HG03565 (cell line): ENCODE measurements at regions not wholly inside any gene's neighbourhood (a gene's known extent, or its start where the extent isn't known, plus 50 kb on each side); places are given as distances from the start of the nearest gene placed in this dataset.

Experiments used
- ATAC-seq: cut with Tn5 transposase; IDR thresholded peaks from one replicate; pipeline ENCODE4 v1.9.1; 2021; ENCODE audit warnings: mild to moderate bottlenecking, moderate library complexity; ENCODE audit not compliant: unreplicated experiment

DNA sequence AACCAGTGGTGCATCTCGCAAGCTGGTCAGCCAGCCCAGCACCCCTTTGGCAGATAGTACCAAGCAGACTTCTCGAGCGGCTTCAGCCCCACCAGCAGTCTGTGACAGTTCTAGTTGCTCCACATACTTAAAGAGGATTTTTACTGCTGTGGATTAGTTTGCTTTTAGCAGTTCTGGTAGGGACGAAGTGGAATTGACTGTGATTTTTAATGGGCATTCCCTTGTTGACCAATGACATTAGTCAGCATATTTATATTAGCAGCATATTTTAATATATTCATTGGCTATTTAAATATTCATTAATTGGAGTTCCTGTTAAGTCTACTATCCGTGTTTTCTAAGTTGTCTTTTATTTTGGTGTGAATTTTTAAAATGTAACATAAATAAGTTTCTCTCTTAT lies 500.9 kb upstream of the FAT1 start:
- no peak for ATAC-seq

DNA sequence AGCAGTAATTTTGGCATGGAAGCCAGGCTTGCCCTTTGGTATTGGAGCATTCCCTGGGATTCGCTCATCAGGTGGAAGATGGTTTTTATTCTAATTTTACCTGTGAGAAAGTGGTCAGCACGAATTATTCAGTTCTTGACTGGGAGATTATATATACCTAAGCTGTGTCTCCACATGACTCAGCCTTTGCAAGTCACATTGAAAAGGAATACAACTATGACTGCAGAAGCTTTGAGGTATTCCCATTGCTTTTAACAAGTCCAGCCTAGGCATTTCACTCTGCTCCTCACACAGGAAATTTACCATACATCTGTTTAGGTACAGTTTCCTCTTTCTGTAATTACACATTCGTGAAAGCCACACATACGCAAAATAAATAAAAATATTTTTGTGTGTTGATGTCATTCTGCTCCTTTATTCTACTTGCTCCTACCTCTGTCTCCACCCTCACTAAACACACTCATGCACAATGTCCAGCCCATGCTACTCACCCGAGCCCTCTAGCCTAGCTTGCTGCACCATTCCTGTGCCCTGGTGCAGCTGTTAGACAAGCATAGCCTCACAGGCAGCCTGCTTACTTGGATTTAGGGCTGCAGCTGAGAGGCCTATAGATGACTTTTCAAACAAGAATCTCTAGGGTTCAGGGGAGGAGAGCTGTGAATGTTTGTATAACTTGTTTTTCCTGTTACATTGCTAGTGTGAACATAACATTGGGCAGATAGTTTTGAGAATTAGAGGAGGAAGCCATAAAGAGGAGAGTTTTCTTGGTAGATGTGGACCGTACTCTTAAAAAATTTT lies 504.4 kb upstream of the FAT1 start:
- ATAC-seq = no peak

DNA sequence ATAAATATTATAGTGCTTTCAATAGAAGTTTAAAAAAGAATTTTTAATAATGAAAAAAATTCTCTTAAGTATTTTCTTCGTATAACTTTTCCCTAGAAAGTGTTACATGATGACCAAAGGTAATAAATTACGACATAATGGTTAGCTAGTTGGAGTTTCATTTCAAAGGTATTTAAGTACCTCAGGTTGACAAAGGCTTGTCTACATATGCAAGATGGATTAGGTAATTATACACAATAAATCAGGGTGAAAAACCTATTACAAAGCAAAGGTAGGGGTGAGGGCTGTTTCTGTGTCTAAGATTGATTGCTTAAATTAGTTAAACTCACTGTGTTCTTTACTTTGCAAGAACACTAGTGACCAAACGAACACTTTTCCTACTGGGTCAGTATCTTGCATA lies 508.5 kb upstream of the FAT1 start:
- ATAC-seq = no peak

DNA sequence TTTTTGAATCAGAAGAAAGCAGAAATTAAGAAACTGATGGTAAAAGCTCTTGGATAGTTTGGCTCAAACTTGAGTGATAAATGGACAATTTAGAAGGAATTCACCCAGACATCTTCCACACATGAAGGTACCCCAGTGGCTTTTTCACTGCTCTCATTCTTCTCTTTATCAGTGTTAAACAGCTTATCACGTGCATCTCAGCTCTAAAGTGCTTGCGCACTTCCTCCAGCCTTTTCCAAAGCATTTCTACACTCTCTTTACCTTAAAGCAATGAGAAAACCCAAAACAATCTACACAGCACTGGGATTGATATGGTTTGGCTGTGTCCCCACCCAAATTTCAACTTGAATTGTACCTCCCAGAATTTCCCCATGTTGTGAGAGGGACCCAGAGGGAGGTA lies 509.1 kb upstream of the FAT1 start:
- no peak for ATAC-seq

DNA sequence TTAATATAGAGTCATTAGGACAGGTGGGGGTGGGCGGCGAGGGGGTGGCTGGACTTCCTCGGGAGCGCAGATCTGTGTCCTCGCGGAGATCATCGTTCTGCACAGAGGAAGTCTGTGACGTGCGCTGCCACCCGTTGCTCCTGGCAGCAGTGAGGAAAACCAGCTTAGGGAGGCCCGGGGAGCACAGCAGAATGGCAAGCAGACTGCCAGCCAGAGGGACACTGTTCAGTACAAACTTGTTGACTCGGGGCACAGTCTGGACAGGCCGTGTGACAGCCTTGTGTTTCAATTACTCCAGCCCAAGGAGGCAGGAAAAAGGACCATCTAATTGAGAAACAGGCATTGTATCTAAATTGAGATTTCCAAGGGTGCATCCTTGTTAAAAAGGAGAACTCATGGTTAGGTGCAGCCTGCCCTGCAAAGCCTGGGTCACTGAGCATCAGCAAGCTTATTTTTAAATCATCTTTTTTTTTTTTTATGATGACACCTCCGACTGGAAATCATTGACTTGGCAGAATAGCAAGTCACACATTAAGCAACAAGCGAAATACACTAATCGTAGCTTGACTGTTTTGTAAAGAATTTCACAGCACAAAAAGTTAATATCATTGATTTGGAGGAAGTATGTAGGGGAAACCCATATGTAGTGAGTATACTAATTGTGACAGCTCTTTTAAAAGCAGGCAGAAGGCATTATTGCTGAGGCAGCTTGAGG lies 512.0 kb upstream of the FAT1 start:
- ATAC-seq = no peak

DNA sequence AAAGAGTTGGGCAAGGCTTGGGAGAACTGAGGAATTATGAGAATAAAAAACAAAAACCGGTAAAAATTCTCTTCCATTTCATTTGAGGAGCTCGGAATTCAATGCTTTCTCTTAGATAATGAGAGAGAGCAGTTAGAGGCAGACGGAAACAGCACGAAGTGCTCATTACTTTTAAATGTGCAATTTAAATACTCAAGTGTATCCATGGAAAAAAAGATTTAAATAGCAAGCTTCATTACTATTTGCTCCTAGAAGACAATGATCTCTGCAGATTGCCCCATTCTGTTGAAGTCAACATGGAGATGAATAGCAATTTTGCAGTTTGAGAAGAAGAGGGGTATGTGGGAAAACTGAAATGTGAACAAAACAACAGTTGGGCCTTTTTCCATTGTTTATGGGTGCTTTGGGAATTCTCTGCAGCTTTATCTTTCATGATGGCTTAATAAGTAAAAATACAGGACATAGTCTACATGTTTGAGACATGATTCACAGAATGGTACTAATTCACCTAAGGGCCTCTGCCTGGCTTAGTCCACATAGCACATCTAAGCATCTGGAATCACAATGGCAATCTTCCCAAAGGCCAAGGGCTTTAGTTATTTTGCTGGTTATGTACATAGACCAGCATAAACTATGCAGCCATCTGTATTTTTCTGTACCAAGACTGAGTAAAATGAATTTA lies 512.7 kb upstream of the FAT1 start:
- ATAC-seq = no peak

DNA sequence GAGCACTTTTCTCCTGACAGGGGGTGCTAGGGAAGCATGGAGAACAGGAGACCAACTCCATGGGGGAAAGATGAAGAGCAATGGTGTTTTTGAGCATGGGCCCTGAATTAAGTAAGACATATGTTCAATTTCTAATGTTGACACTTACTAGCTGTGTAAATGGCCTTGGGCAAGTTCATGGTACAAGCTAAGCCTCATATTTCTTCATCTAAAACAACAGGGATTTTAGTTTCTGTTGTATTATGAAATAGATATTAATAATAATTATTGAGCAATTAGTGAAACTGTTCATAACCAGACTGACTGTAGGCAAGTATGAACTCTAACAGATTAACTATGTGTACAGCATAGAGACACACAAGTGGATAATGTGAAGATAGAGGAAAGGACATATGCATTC lies 515.0 kb upstream of the FAT1 start:
- no peak for ATAC-seq

DNA sequence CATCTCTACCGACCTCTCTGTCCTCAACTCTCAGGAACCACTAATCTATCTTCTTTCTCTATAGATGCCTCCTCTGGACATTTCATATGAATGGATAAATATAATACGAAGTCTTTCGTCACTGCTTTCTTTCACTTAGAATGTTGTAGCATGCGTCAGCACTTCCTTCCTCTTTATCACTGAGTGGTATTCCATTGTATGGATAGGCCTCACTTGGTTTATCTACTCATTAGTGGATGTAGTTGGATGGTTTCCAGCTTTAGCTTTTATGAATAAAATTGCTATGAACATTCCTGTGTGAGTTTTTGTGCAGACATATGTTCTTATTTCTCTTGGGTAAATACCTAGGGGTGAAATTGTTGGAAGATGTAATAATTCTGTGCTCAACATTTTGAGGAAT lies 528.2 kb upstream of the FAT1 start:
- no peak for ATAC-seq

DNA sequence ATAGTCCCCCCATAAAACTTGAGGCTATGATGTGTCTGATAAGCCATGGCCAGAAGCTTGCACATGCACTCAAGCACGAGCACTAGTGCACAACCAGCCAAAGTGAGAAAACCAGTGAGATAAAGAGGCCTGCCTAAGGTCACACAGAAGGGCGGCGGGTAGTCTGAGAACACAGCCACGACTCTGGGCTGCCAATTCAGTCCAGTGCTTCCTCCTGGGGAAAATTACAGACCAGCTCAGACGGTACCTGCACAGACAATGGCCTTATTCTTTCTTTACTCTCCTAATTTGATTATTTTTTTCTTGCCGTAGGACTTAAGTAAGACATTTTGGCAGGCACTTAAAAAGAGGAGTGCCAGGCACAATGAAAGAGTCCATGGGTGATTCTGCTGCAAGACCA lies 533.2 kb upstream of the FAT1 start:
- no peak for ATAC-seq

DNA sequence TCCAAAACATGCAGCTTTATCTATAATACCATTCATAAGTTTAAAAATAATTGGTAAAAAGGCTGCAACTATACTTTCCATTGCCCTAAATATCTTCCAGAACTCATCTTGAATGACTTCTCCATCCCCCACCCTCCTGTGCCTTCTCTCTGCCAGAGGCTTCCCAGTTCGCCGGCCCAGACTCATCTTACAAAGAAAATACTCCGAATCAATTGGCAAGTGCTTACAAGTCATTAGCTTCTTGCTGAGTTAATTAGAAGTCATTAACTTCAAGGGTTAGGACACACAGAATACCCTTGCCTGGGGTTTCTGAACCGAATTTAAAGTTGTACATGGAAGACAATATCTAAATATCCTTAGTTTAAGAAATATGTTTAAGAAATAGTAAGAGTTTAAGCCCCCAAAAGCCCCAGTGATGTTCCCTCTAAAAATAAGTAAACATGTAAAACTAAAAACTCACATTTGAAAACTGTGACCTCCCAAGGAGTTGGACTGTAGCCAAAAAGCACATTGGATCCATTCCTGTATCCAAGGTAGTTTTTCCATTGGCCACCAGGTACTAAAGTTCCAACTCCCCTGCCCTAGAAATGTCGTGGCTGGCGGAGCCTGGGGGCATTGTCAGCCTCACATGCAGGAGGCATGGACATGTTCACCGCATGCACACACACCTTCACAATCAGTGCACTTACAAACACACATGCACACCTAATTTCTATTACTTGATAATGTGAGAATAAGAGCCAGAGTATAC lies 535.2 kb upstream of the FAT1 start:
- no peak for ATAC-seq

DNA sequence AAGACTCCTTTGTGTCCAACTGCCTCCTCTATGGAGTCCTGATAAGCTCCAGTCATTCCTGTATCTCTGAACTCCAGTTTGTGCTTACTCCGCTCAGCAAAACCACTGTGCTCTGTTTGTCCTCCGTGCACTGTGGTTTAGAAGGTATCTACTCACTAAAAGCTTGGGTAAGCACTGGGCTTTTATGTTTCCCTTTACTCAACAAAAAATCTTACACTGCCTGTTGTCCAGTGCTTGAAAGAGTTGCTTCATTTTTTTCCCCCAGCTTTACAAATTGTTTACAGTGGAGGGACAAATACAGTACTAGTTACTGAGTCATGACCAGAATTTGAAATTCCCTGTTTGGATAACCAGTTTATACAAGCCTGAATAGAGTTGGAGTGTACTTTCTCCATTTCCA lies 545.3 kb upstream of the FAT1 start:
- no peak for ATAC-seq

DNA sequence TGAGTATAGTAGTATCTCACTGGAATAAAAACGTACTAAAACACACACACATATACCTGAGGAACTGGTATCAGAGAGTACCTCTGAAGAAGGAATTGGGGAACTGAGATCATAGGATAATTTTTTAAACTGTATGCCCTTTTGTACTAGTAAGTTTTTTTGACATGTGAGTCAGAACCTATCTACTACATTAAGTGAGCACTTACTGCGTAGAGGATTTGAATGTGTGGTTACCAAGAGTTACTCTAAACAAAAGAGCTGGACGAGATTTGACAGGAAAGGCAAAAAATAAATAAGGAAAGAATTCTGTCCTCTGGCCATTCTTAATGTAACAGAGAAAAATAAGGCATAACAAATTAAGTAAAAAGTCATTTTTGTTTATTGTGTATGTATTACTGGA lies 546.5 kb upstream of the FAT1 start:
- ATAC-seq = no peak

DNA sequence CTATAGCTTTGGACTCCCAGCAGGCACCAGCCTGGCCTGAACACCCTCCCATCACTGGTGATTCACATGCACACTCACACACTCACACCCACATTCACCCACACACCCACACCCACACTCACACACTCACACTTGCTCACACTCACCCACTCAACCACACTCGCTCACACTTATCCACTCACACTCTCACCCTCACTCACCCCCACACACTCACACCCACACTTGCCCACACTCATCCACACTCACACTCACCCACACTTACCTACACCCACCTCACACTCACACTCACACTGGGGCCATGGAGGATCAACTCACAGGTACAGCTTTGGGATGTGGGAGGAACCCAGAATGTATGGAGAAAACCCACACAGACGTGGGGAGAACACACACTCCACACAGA lies 548.2 kb upstream of the FAT1 start:
- no peak for ATAC-seq

DNA sequence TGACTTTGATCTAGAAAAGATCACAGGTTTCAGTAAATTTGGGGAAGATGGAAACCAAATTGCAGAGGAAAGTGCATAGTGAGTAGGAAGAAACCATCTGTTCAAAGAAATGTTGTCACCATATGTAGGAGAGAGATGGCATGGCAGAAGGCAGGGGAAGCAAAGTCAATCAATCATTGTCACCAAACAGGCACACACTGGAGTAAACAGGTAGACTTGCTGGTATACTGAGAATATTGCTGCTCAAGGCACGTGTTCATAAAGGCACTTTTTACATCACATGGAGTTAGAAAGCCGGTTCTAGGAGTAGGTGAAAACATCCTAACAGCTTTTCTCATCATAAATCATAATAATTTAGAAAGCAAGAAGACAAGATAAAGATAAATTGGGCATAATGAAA lies 550.5 kb upstream of the FAT1 start:
- no peak for ATAC-seq

DNA sequence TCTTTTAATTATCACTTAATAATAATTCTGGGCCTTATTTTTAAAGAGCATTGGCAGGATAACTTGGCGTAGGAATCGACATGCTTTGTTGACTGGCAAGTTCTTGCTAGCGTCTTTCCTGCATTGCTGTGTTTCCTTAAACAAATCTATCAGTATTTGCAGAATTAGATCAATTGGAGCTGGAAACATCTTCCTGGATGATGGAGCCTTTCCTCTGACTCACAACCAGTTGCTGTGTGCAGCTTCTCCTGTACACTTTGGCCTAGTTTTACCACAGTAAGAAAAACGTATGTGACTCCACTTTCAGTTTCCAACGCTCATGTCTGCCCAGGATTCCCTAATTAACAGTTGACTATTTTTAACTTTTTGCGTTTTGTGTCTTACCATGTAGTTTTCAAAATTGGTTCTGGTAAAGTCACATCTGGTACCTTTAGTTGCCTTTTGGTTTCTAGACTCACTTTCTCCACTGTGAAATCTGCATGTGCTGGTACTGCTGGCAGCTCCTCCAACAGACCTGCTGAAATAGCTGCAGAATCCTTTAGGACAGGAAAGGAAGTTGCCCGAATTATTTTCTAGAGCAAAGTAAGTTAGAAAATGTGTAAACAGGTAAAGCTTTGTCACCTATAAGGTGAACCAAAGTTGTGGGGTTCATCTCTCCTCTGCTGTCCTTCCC lies 553.2 kb upstream of the FAT1 start:
- ATAC-seq = no peak

DNA sequence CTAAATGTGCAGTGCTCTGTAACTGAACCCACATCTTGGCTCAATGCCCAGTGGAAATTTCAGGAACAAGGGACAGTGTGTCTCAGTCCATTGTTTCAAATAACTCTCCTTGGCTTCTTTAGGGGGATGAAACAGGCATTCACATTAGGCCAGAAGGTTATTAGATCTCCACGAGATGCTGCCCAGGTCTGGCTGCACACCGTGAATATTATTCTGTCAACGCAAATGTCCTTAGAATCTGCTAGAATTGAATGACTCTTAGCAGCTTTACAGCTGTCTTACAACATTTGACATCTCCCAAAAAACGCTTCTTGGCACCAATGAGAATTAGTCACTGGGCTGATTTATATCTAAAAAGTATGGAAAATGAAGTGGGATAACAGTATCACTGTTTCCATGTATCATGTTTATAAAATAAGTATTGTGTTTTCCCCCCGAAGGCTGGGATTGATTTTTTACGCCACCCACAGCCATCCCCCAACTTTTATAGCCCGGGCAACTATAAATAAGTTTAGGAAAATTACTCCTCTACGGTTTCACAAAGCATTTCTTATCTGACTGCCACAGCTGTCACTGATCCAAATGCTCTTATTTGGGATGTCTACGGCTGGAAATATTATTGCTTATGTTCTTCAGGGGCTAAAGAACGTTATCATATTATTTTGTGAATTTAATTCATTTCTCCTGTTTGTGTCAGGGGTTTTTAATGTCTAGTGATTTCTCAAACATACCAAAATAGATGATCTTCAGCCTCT lies 559.7 kb upstream of the FAT1 start:
- no peak for ATAC-seq

DNA sequence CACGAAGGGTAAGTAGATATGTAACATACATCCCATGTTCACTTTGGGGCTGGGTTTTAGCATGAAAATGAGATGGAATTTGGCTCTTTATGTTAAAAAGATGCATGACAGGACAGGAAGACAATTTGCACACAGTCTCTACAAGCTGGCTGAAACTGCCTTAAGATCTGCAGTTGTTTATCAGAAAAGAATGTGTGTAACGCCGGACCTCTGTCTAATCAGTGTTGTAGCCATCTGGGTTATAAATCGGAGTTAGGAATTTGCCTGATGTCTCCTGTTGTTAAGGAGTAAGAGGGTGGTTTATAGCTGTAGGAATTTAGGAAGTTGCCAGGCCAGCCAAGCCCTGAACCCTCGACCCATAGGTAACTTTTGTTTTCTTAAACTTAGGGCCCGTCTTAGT lies 562.9 kb upstream of the FAT1 start:
- ATAC-seq = no peak

DNA sequence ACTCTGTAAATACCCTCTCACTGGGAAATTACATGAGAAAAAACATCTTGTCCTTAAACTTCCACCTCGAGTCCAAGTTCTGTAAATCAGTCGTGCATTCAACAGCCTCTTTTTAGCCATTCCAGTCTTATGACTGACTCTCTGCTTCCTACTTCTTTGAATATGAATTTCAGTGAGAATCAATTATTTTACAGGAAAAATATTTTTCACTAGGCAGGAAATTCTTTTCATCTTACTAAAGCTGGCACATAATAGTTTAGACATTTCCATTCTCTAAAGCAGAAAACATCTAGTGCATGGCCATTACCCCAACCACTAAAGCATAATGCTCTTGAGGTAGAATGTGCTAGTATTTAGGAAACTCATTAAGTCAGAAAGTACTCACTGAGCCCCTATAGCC lies 565.7 kb upstream of the FAT1 start:
- no peak for ATAC-seq

DNA sequence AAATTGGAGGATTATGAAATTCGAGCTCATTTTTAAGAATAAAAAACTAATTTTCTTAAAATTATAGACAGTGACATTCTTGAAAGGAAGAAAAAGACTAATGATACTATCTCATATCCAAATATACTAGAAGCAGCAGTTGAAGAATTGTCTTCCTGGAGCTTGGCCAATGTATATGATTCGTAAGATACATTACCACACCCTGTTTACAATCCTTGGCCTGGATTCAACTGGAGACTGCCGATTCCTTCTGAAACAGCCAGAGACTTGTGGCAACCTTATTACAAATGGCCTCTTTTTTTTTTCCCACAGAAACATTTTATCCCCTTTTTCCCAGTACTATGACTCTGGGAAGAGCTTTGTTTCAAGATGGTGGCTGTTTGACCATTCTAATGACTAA lies 571.2 kb upstream of the FAT1 start:
- ATAC-seq = no peak

DNA sequence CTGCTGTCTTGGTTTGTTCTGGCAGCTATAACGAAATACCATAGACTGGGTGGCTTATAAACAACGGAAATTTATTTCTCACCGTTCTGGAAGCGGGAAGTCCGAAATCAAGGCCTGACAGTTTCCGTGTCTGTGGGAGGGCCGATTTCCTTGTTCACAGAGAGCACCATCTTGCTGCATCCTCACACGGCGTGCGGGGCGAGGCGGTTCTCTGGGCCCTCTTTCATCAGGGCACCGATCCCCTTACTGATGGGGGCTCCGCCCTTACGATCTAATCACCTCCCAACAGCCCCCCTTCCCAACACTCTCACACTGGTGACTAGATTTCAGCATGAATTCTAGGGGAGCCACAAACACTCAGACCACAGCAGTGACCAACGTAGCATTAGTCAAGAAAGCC lies 578.3 kb upstream of the FAT1 start:
- no peak for ATAC-seq
